GM18951 (cell line): ENCODE measurements at regions not wholly inside any gene's neighbourhood (a gene's known extent, or its start where the extent isn't known, plus 50 kb on each side); places are given as distances from the start of the nearest gene placed in this dataset.
"Not testable (repeated sequence)": the region's sequence is repeated elsewhere in the genome, so short reads cannot be mapped to it uniquely, and the experiment has no call there.

Source experiments
- POLR2A ChIP-seq: IDR thresholded peaks from 4 replicates; pipeline ENCODE4 v1.6.1; 2011; ENCODE audit warnings: mild to moderate bottlenecking; ENCODE audit not compliant: insufficient read length, insufficient read depth; ENCODE audit errors: extremely low read depth
- in situ Hi-C: fragments of 300-500 bp; cut with MboI; formaldehyde crosslinking; loops from one replicate; pipeline ENCODE4 v1.12.0; 2022; ENCODE audit warnings: low sequenced_read_pairs, mixed read lengths, inconsistent platforms; ENCODE audit not compliant: unreplicated experiment

DNA sequence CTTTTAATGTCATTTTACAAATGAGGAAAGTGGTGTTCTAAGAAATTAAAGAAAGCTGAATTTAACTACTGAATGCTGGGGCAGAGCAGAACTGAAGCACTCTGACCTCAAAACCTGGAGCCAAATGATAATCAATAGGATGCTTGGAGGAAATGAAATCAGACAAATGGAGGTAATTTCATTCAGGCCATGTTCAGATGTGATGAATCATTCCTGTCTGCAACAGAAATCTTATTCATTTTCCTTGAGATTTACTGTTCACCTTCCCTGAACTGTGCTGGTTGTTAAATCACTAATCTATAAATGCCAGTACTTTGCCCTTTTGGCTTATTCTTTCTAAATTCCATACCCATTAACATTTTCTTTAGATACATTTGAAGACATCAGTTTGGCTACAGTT lies 85.6 kb upstream of the SNX7 start:
- in situ Hi-C loops: no loop called here
- no peak for TF ChIP-seq POLR2A

DNA sequence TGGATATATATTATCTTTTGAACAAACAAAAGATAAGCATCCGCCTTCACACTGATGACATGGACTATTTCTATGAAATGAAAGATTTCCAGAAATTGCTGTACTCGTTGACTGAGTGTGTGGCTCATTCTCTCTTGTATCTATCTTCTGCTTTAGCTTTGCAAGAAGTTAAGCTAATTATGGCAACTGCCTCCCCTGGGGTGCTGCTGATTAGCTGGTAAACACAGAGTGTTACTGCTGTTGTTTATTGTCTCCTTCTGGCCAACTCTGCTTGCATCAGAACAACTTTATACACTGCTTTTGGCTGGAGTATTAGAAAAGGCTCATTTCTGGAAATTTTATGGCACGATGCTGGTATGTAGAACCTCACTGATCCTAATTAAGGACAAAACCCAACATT lies 95.6 kb upstream of the SNX7 start:
- TF ChIP-seq POLR2A: no peak
- in situ Hi-C loops: no loop called here

DNA sequence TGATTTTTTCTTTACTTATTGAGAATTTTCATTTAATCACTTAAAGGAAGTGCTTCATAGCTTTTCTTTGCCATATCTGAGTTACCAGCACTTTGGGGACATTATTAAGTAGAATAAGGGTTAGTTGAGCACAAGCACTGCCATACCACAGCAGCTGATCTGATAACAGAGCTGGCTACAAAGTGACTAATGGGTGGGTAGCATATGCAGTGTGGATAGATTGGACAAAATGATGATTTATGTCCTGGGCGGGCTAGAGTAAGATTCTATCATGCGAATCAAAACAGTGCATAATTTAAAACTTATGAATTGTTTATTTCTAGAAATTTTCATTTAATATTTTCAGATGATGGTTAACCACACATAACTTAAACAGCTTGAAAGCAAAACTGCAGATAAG lies 102.2 kb upstream of the SNX7 start:
- in situ Hi-C loops: no loop called here
- TF ChIP-seq POLR2A: no peak

DNA sequence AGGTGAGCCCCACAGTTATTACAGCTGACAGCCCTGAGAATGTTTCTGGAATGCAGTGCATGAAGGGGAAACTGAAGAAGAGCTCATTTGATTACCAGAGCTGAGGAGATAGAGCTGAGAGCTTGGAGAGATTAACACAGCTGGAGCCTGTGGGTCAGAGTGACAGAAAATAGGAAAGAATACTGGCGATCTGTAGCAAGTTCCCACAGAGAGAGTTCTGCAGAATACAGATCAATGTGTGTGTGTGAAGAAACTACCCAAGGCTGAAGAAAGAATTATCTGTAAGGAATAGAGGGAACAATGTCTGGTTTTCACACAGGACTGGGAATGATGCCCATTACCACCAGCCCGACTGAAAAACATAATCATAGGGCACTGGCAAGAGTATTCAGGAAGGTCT lies 103.6 kb upstream of the SNX7 start:
- in situ Hi-C loops: no loop called here
- no peak for TF ChIP-seq POLR2A

DNA sequence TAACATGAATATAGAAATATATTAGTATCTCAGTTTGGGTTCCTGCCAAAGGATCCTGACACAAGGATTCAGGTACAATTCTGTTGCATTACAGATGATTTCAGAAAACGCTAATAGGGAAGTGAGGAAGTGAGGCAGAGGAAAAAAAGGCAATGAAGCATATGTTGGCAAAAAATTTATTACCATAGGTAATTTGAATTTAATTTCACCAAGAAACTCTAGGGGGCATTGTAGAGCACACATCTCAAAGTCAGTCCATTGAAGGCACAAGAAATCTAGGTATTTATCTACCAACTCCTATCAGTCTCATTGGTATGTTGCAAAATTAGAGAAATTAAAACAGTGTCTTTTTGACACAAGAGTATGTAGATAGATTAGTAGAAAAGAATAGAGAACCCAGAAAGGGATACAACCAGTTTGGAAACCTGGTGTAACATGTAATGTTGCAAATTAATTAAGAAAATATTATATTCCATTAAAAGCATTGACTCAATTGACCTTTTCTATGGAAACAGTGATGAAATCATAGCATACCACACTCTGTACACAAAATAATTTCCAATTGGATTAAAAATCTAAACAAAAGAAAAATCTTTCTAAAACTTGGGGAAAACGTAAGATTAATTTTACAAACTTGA lies 104.9 kb upstream of the SNX7 start:
- no peak for TF ChIP-seq POLR2A
- in situ Hi-C loops: no loop called here

DNA sequence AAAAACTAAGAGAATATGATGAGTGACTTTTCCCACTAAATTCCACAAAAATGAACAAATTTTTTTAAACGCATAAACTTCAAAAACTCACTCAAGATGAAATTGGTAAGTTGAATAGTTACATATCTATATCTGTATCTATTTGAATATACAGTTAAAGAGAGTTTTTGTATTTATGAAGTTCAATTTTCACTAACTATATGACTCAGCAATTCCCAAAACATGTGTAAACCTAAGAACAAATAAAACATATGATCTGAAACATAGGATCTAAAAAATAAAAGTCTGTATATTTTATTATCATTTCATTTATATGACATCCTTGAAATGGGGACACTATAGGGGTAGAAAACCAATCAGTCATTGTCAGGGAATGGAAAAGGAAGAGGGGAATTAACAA lies 105.7 kb upstream of the SNX7 start:
- in situ Hi-C loops: no loop called here
- TF ChIP-seq POLR2A: no peak

DNA sequence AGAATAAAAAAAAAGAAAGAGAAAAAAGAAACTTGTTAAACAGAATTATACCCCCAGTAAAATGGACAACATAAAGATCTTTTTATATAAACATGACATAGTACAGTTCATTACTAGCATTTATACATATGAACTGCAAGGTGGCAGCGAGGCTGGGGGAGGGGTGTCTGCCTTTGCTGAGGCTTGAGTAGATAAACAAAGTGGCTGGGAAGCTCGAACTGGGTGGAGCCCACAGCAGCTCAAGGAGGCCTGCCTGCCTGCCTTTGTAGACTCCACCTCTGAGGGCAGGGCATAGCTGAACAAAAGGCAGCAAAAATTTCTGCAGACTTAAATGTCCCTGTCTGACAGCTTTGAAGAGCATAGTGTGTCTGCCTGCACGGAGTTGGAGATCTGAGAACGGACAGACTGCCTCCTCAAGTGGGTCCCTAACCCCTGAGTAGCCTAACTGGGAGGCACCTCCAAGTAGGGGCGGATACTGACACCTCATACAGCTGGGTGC lies 108.9 kb upstream of the SNX7 start:
- in situ Hi-C loops: not testable (repeated sequence)

DNA sequence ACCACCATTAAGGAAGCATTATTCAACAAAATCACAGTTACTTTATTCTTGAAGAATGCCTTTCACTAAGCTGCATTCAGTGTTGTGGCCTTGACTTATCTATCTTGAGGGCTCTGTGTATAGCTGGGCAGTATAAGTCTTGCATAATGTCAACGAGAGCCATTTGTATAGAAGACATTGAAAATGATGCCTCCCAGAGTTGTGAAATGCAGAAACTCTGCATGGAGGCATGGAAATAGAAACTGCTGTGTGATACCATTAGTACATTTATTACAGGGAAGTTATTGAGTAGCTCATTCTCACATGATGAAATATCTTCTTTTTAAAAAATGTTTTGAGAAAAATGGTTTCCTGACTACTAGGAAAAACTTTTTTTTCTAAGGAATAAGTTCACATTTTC lies 111.4 kb upstream of the SNX7 start:
- in situ Hi-C loops: no loop called here
- no peak for TF ChIP-seq POLR2A

DNA sequence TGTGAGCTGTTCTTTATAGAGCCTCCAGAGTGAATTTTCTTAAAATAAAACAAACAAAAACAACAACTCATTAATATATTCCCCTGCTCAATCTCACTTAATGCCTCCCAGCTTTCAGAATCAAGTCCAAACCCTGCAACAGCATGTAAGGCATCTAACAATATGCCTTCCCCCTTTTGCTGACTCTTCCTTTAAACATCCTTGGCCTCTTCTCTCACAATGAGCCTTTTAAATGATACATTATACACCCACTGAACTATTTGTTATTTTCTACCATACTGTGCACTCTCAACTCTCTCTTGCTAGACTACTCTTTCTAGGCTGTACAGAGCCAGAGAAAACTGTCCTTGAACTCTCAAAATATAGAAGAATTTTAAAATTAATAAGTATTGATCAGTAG lies 115.2 kb upstream of the SNX7 start:
- in situ Hi-C loops: no loop called here
- TF ChIP-seq POLR2A: no peak

DNA sequence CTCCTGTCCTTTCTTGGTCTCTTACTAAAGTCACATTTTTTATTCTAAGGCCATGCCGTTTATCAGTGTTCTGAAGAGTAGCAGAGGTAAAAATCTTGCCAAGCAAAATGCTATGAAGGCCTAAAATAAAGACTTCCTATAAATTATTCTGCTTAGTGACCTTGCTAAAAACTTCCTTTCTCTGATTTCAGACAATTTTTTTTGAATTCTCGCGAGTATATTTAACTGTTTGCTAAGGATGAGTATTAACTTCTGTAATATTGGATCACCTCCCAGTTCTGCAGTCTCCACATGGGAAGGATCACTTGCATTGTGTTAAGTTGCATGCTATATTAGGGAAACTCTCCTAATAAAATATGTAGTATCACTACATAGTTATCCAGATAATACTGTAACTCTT lies 123.4 kb upstream of the SNX7 start:
- no peak for TF ChIP-seq POLR2A

DNA sequence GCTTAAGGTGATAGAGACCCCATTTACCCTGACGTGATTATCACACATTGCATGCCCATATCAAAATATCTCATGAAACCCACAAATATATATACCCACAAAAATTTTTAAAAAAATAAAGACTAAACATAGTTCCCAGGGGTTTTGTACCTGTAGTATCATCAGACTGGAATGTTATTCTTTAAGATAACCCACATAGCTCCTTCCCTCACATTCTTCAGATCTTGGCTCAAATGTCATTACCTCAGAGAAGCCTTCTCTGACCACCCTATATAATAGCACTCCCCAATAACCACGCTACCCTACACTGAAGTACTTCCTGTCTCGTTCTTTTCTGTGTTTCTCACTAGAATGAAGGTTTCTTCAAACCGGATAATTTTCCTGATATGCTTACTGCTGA lies 138.3 kb upstream of the SNX7 start:
- in situ Hi-C loops: no loop called here
- TF ChIP-seq POLR2A: no peak

More for the DNA sequence above, 123.4 kb upstream of the SNX7 start:
- in situ Hi-C loops: no loop called here

DNA sequence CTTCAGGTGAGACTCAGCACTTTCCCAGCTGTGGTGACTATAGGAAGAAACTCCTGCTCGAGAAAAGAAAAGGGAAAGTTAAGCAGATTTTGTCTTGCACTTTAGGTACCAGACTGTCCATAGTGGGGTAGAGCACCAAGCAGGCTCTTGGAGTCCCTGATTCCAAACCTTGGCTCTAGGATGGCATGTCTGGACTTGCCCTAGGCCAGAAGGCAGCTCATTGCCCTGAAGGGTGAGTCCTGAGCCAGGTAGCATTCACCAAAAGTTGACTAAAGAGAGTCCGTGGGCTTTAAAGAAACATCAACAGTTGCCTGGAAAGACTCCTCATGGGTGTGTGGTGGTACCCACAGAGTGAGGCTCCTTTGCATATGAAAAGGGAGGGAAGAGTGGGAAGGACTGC lies 145.2 kb upstream of the SNX7 start:
- TF ChIP-seq POLR2A: no peak
- in situ Hi-C loops: no loop called here

DNA sequence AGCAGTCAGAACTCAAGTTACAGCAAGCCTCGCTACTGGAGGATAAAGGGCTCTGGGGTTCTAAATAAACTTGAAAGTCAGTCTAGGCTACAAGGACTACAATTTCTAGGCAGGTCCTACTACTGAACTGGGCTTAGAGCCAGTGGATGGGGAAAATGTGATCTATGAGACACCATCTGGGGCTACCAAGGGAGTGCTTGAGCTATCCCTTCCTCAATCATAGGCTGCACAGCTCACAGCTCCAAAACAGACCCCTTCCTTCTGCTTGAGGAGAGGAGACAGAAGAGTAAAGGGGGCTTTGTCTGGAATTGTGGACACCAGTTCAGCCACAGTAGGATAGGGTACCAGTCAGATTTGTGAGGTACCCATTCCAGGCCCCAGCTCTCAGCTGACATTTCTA lies 145.8 kb upstream of the SNX7 start:
- no peak for TF ChIP-seq POLR2A
- in situ Hi-C loops: no loop called here

DNA sequence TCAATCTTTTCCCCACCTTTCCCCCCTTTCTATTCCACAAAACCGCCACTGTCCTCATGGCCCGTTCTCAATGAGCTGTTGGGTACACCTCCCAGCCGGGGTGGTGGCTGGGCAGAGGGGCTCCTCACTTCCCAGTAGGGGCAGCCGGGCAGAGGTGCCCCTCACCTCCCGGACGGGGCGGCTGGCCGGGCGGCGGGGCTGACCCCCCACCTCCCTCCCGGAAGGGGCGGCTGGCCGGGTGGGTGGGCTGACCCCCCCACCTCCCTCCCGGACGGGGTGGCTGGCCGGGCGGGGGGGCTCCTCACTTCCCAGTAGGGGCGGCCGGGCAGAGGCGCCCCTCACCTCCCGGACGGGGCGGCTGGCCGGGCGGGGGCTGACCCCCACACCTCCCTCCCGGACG lies 149.3 kb upstream of the SNX7 start:
- in situ Hi-C loops: not testable (repeated sequence)

DNA sequence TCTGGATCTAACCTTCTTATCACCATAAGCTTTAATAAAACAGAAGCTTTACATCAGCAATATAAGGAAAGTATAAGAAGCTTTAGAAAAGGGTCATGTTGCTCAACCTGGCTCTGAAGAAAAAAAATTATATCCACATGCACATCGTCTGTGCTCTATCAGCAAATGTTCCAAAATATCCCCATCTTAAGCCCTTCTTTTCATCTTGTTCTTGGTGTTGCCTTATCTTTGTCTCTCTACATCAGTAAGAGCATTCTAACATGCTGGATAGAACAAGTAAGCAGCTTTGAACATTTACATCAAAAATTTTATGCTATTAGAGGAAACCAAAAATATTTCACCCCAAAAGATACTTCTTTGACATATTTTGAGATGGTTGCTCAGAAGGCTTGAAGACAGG lies 157.8 kb upstream of the SNX7 start:
- in situ Hi-C loops: no loop called here
- TF ChIP-seq POLR2A: no peak
